CD14-positive monocyte (primary cell): ENCODE measurements at regions not wholly inside any gene's neighbourhood (a gene's known extent, or its start where the extent isn't known, plus 50 kb on each side); places are given as distances from the start of the nearest gene placed in this dataset.

Source experiments
- DNase-seq, 3 donors: peaks; one replicate each; pipeline ENCODE4 v3.0.0-alpha.2; 2011 to 2022
- H2AFZ ChIP-seq: 2 replicates; pipeline ENCODE4 v1.6.0; 2012; ENCODE audit warnings: mild to moderate bottlenecking, low read depth, low read length, inconsistent platforms; ENCODE audit not compliant: insufficient read depth, poor library complexity, severe bottlenecking
- H3K27ac ChIP-seq, 2 donors: 1 replicate in 1 of 2; 2 replicates in 1 of 2; pipeline ENCODE4 v1.5.1; 2012 to 2013; ENCODE audit warnings: low read length in 2 of 2, control low read depth in 1 of 2, inconsistent platforms in 1 of 2, low read depth in 1 of 2, mild to moderate bottlenecking in 1 of 2
- H3K27me3 ChIP-seq, 2 donors: one replicate each; pipeline versions ENCODE4 v1.6.0 to v1.6.1; 2011 to 2013; ENCODE audit warnings: low read length in 2 of 2; ENCODE audit not compliant: control insufficient read depth in 2 of 2, insufficient read depth in 2 of 2
- H3K36me3 ChIP-seq, 2 donors: replicated peaks in 1 of 2; 1 replicate in 1 of 2; 2 replicates in 1 of 2; pipeline versions ENCODE4 v1.5.1 to v1.6.1; 2012 to 2013; ENCODE audit warnings: low read length in 2 of 2, control low read depth in 1 of 2, inconsistent platforms in 1 of 2, mild to moderate bottlenecking in 1 of 2; ENCODE audit not compliant: insufficient read depth in 2 of 2, control insufficient read depth in 1 of 2
- H3K4me1 ChIP-seq, 2 donors: 1 replicate in 1 of 2; 2 replicates in 1 of 2; pipeline versions ENCODE4 v1.5.1 to v1.6.1; 2012 to 2013; ENCODE audit warnings: low read length in 2 of 2, control low read depth in 1 of 2, inconsistent platforms in 1 of 2, mild to moderate bottlenecking in 1 of 2, moderate library complexity in 1 of 2; ENCODE audit not compliant: insufficient read depth in 2 of 2, control insufficient read depth in 1 of 2
- H3K4me2 ChIP-seq: replicated peaks from 2 replicates; pipeline ENCODE3; 2012; ENCODE audit warnings: low read length, moderate library complexity, mild to moderate bottlenecking; ENCODE audit not compliant: poor library complexity, severe bottlenecking; ENCODE audit errors: extremely low read depth
- H3K4me3 ChIP-seq, 3 experiments: fragments of 200-600 bp in 1 of 3; sonication (generic) in 1 of 3; replicated peaks in 1 of 3; 1 replicate in 2 of 3; 2 replicates in 1 of 3; pipeline ENCODE4 v1.5.1; 2011 to 2013; ENCODE audit warnings: low read length in 3 of 3, mild to moderate bottlenecking in 3 of 3, control low read depth in 2 of 3, low read depth in 2 of 3, inconsistent platforms in 1 of 3, moderate library complexity in 1 of 3
- H3K79me2 ChIP-seq: 2 replicates; pipeline ENCODE4 v1.6.0; 2012; ENCODE audit warnings: mild to moderate bottlenecking, control low read depth, inconsistent platforms, low read length, moderate library complexity; ENCODE audit not compliant: insufficient read depth
- H3K9ac ChIP-seq: 2 replicates; pipeline ENCODE4 v1.6.0; 2017; ENCODE audit warnings: low read length, mild to moderate bottlenecking; ENCODE audit not compliant: insufficient read depth, poor library complexity, severe bottlenecking
- H3K9me3 ChIP-seq, 2 donors: replicated peaks in 1 of 2; 1 replicate in 1 of 2; 2 replicates in 1 of 2; pipeline versions ENCODE4 v1.5.1 to v1.6.1; 2012 to 2013; ENCODE audit warnings: low read length in 2 of 2, control low read depth in 1 of 2; ENCODE audit not compliant: control insufficient read depth in 1 of 2, insufficient read depth in 1 of 2
- H4K20me1 ChIP-seq: 2 replicates; pipeline ENCODE4 v1.6.0; 2012; ENCODE audit warnings: mild to moderate bottlenecking, low read length, control low read depth, moderate library complexity; ENCODE audit not compliant: insufficient read depth
- H3K27ac Mint-ChIP-seq, 7 donors: one replicate each; pipeline ENCODE4 v1.8.0; 2020; ENCODE audit warnings: mild to moderate bottlenecking in 7 of 7, mixed read lengths in 7 of 7, moderate library complexity in 6 of 7, inconsistent platforms in 2 of 7
- H3K27me3 Mint-ChIP-seq, 3 donors: one replicate each; pipeline ENCODE4 v1.8.0; 2021 to 2022; ENCODE audit warnings: low read depth in 3 of 3, mild to moderate bottlenecking in 3 of 3, mixed read lengths in 3 of 3, moderate library complexity in 3 of 3, inconsistent platforms in 1 of 3
- H3K36me3 Mint-ChIP-seq, 2 donors: one replicate each; pipeline ENCODE4 v1.8.0; 2020; ENCODE audit warnings: mixed read lengths in 2 of 2, inconsistent platforms in 1 of 2, mild to moderate bottlenecking in 1 of 2
- H3K4me1 Mint-ChIP-seq: one replicate; pipeline ENCODE4 v1.8.0; 2020; ENCODE audit warnings: mild to moderate bottlenecking, mixed read lengths
- H3K4me3 Mint-ChIP-seq, 2 donors: one replicate each; pipeline ENCODE4 v1.8.0; 2020; ENCODE audit warnings: mild to moderate bottlenecking in 2 of 2, mixed read lengths in 2 of 2, moderate library complexity in 1 of 2
- H3K9me3 Mint-ChIP-seq, 7 donors: one replicate each; pipeline ENCODE4 v1.8.0; 2020 to 2022; ENCODE audit warnings: mixed read lengths in 7 of 7, mild to moderate bottlenecking in 6 of 7, moderate library complexity in 6 of 7, inconsistent platforms in 2 of 7
- WGBS: methylation state at CpG from one replicate; pipeline ENCODE4 v1.1.5; 2013; ENCODE audit warnings: missing lambda C conversion rate; ENCODE audit not compliant: insufficient coverage; 5-methylcytosine and 5-hydroxymethylcytosine counted together
- intact Hi-C, 2 donors: fragments of 100-400 bp; cut with micrococcal nuclease; formaldehyde crosslinking; loops; one replicate each; pipeline versions ENCODE4 v1.15.0 to v1.15.1; 2023
- TF ChIP-seq, protein P1 (sequence below): fragments of 200-600 bp; IDR thresholded peaks from one replicate; pipeline ENCODE4 v1.8.0; 2022; ENCODE audit warnings: antibody characterized with exemption, mild to moderate bottlenecking

DNA sequence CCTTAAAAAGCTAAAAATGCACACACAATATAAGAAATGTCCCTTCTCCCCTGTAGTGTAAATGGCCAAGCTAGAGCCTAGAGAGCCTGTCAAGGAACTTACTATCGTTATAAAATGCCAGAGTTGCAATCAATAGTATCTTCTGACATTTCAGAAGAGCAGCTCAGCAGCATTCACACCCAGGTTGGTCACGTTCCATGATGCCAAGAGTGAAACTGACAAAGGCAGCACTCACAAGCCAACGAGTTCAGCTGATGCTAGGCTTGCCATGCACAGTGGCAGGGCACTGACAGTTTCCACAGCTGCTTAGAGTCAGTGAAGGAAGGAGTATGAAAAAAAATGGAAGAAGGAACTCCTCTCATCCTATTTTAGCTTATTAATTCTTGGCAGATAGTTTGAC, 331.4 kb upstream of the CCDC54 start:
- DNase-seq = no peak
- Mint-ChIP-seq H3K27ac (no peak overlapping the region), H3K4me1 (no peaks in the 10 kb centered on the region), H3K9me3 (peaks cover 0 to 6% (median 2%) of the 10 kb centered on the region in 7 donors), H3K27me3 (no peaks in the 10 kb centered on the region), H3K36me3 (no peaks in the 10 kb centered on the region), H3K4me3 (no peak overlapping the region)
- H3K79me2 ChIP-seq = no peaks in the 10 kb centered on the region
- WGBS = 86% methylated on average over 3 of the region's 3 CpGs
- no peak overlapping the region for H3K4me2 ChIP-seq
- H3K36me3 ChIP-seq = no peaks in the 10 kb centered on the region
- intact Hi-C loops = no loop called here
- no peaks in the 10 kb centered on the region for H3K27me3 ChIP-seq
- no peak overlapping the region for H2AFZ ChIP-seq
- TF ChIP-seq, protein P1, sequence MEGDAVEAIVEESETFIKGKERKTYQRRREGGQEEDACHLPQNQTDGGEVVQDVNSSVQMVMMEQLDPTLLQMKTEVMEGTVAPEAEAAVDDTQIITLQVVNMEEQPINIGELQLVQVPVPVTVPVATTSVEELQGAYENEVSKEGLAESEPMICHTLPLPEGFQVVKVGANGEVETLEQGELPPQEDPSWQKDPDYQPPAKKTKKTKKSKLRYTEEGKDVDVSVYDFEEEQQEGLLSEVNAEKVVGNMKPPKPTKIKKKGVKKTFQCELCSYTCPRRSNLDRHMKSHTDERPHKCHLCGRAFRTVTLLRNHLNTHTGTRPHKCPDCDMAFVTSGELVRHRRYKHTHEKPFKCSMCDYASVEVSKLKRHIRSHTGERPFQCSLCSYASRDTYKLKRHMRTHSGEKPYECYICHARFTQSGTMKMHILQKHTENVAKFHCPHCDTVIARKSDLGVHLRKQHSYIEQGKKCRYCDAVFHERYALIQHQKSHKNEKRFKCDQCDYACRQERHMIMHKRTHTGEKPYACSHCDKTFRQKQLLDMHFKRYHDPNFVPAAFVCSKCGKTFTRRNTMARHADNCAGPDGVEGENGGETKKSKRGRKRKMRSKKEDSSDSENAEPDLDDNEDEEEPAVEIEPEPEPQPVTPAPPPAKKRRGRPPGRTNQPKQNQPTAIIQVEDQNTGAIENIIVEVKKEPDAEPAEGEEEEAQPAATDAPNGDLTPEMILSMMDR = no peak
- H3K9ac ChIP-seq = no peak overlapping the region
- no peaks in the 10 kb centered on the region for H3K9me3 ChIP-seq
- H3K4me1 ChIP-seq = no peaks in the 10 kb centered on the region
- H3K4me3 ChIP-seq = no peak overlapping the region
- H4K20me1 ChIP-seq = no peaks in the 10 kb centered on the region
- no peak overlapping the region for H3K27ac ChIP-seq

DNA sequence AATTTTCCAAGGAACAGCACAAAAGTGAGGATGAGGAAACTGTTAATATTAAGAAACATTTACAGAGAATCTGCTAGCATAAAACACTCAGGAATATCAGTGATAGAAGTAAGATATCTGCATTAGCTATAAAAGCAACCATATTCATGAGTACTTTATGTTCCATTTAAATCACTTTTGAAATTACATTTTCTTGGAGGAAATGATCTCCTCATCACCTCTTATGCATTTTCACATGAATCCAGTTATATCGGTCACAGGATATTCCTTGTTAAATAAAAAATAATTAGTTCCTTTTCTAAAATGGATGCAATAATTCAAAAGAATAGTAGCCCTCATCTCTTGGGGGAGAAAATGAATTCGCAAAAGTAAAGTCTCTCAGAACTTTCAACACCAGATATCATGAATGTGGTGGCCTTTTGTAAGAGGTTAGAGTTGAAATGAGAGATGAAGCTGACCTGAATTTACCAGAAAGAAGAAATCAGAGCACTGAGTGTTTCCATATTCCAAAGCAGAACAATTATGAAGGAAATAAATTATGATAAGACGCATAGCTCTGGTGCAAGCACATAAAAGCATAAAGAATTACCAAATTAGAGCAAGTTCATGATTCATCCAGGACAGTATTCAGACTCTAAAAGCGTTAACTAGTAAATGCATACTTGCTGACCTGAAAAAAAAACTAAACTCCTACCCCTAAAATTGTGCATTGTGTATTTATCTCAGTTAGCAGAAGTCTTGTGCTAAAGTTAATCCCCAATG, 321.9 kb upstream of the CCDC54 start:
- H3K4me2 ChIP-seq = no peak overlapping the region
- no peak for DNase-seq
- TF ChIP-seq, protein P1 = no peak
- H3K4me1 ChIP-seq = no peaks in the 10 kb centered on the region
- H4K20me1 ChIP-seq = no peaks in the 10 kb centered on the region
- H3K27ac ChIP-seq = no peak overlapping the region
- Mint-ChIP-seq H3K36me3 (no peaks in the 10 kb centered on the region), H3K27ac (no peak overlapping the region), H3K9me3 (peaks cover 0 to 4% (median 0%) of the 10 kb centered on the region in 7 donors), H3K4me3 (no peak overlapping the region), H3K27me3 (peaks cover 0 to 2% (median 0%) of the 10 kb centered on the region in 3 donors), H3K4me1 (no peaks in the 10 kb centered on the region)
- H3K9ac ChIP-seq = no peak overlapping the region
- H3K27me3 ChIP-seq = no peaks in the 10 kb centered on the region
- WGBS = no CpG with 5 or more reads among the region's 4 CpGs
- no peaks in the 10 kb centered on the region for H3K79me2 ChIP-seq
- no peak overlapping the region for H2AFZ ChIP-seq
- no peaks in the 10 kb centered on the region for H3K9me3 ChIP-seq
- H3K36me3 ChIP-seq = no peaks in the 10 kb centered on the region
- intact Hi-C loops = no loop called here
- H3K4me3 ChIP-seq = no peak overlapping the region
